Hepatocyte (in vitro differentiated cells): ENCODE measurements at regions not wholly inside any gene's neighbourhood (a gene's known extent, or its start where the extent isn't known, plus 50 kb on each side); places are given as distances from the start of the nearest gene placed in this dataset. TPM values are rescaled to one million over a fixed set of nuclear protein-coding genes. Genes with fewer than 3 reads are reported as not detected.

Experiments used
- DNase-seq: peaks from one replicate; pipeline ENCODE4 v3.0.0-alpha.2; 2016; ENCODE audit warnings: low spot score
- H2AFZ ChIP-seq: fragments of 200-600 bp; sonication (generic); 2 replicates; pipeline ENCODE4 v1.6.0; 2016; ENCODE audit warnings: antibody characterized with exemption, mild to moderate bottlenecking
- H3K27ac ChIP-seq: fragments of 200-600 bp; sonication (generic); 2 replicates; pipeline ENCODE4 v1.5.1; 2016; ENCODE audit warnings: mild to moderate bottlenecking
- H3K27me3 ChIP-seq: fragments of 200-600 bp; sonication (generic); 2 replicates; pipeline ENCODE4 v1.6.1; 2016
- H3K36me3 ChIP-seq: fragments of 200-600 bp; sonication (generic); replicated peaks from 2 replicates; pipeline ENCODE4 v1.5.1; 2016; ENCODE audit warnings: low read depth; ENCODE audit not compliant: insufficient read depth
- H3K4me1 ChIP-seq: fragments of 200-600 bp; sonication (generic); 2 replicates; pipeline ENCODE4 v1.5.1; 2016; ENCODE audit warnings: mild to moderate bottlenecking, moderate library complexity; ENCODE audit not compliant: insufficient read depth
- H3K4me2 ChIP-seq: fragments of 200-600 bp; sonication (generic); 2 replicates; pipeline ENCODE4 v1.6.0; 2016
- H3K4me3 ChIP-seq: fragments of 200-600 bp; sonication (generic); 2 replicates; pipeline ENCODE4 v1.5.1; 2016; ENCODE audit warnings: mild to moderate bottlenecking
- H3K79me2 ChIP-seq: fragments of 200-600 bp; sonication (generic); 2 replicates; pipeline ENCODE4 v1.6.0; 2017; ENCODE audit warnings: mild to moderate bottlenecking
- H3K9me2 ChIP-seq: fragments of 200-600 bp; sonication (generic); replicated peaks from 2 replicates; pipeline ENCODE4 v1.6.0; 2017; ENCODE audit warnings: mild to moderate bottlenecking; ENCODE audit not compliant: insufficient read depth
- H3K9me3 ChIP-seq: fragments of 200-600 bp; sonication (generic); 2 replicates; pipeline ENCODE4 v1.5.1; 2016; ENCODE audit warnings: low read depth, mild to moderate bottlenecking
- H4K20me1 ChIP-seq: fragments of 200-600 bp; sonication (generic); 2 replicates; pipeline ENCODE4 v1.6.0; 2016; ENCODE audit warnings: mild to moderate bottlenecking; ENCODE audit not compliant: insufficient read depth, poor library complexity, severe bottlenecking
- CTCF ChIP-seq: fragments of 200-600 bp; sonication (generic); IDR thresholded peaks from 2 replicates; pipeline ENCODE4 v1.5.1; 2016; ENCODE audit warnings: antibody characterized with exemption, mild to moderate bottlenecking; ENCODE audit not compliant: poor library complexity
- EZH2 ChIP-seq: fragments of 200-600 bp; sonication (generic); IDR thresholded peaks from 2 replicates; pipeline ENCODE4 v1.6.1; 2016; ENCODE audit warnings: antibody characterized with exemption, mild to moderate bottlenecking, borderline replicate concordance
- EZH2phosphoT487 ChIP-seq: fragments of 200-600 bp; sonication (generic); IDR thresholded peaks from one replicate; pipeline ENCODE4 v1.6.1; 2018; ENCODE audit warnings: antibody characterized with exemption, mild to moderate bottlenecking, low read depth, moderate library complexity; ENCODE audit not compliant: unreplicated experiment, severe bottlenecking
- WGBS: methylation state at CpG from one replicate; pipeline ENCODE4 v1.1.6; 2016; ENCODE audit warnings: low lambda C conversion rate; ENCODE audit errors: missing lambda C conversion rate; 5-methylcytosine and 5-hydroxymethylcytosine counted together
- small RNA-seq: library from RNA; depleted of rRNA; stranded (forward); fragments of <200 nt; gene quantifications from one replicate; pipeline ENCODE3, GENCODE V24; 2014

- Histone ChIP-seq H3K4me2 (no peak overlapping the region), H3K27ac (no peak overlapping the region), H3K79me2 (no peaks in the 10 kb centered on the region), H3K9me3 (no peaks in the 10 kb centered on the region), H3K9me2 (no peaks in the 10 kb centered on the region), H3K4me3 (no peak overlapping the region), H3K27me3 (no peaks in the 10 kb centered on the region), H4K20me1 (no peaks in the 10 kb centered on the region), H3K4me1 (no peaks in the 10 kb centered on the region), H3K36me3 (no peaks in the 10 kb centered on the region), H2AFZ (no peak overlapping the region)
- 38% methylated on average over 1 of the region's 1 CpG for WGBS
- no peak for DNase-seq
- no peak for TF ChIP-seq CTCF
- no peak for TF ChIP-seq EZH2phosphoT487
- no peak for TF ChIP-seq EZH2
These were observed 422.2 kb downstream of the XIRP2 start for GRCh38 chr2:167310442-167310841.

Small RNAs in the stretch of these regions (small RNA-seq; reads per million reads assigned to genes)
- gene RNU7-148P: not detected
